ENCODE measurements at regions not wholly inside any gene's neighbourhood (a gene's known extent, or its start where the extent isn't known, plus 50 kb on each side); places are given as distances from the start of the nearest gene placed in this dataset.
A peak's percentile ranks its signal among the peaks of the same experiment; 100 is the strongest.

- Histone ChIP-seq H3K4me2 (replicated peaks; ENCODE audit: extremely low read depth, low read length, poor library complexity, severe bottlenecking) (no peak overlapping the region), H3K4me1 (ENCODE audit: control insufficient read depth in 1 of 2, insufficient read depth in 2 of 2, low read length in 2 of 2) (no peaks in the 10 kb centered on the region), H3K79me2 (ENCODE audit: insufficient read depth, low read length) (no peaks in the 10 kb centered on the region), H3K4me3 (replicated peaks in 1 of 3; ENCODE audit: low read depth in 2 of 3, low read length in 3 of 3) (no peak overlapping the region), H4K20me1 (ENCODE audit: insufficient read depth, low read length) (no peaks in the 10 kb centered on the region), H2AFZ (ENCODE audit: insufficient read depth, low read depth, low read length, poor library complexity, severe bottlenecking) (no peak overlapping the region), H3K9me3 (replicated peaks in 1 of 2; ENCODE audit: control insufficient read depth in 1 of 2, insufficient read depth in 1 of 2, low read length in 2 of 2) (no peaks in the 10 kb centered on the region), H3K27ac (ENCODE audit: low read depth in 1 of 2, low read length in 2 of 2) (no peak overlapping the region), H3K27me3 (ENCODE audit: control insufficient read depth in 2 of 2, insufficient read depth in 2 of 2, low read length in 2 of 2) (no peaks in the 10 kb centered on the region), H3K36me3 (replicated peaks in 1 of 2; ENCODE audit: control insufficient read depth in 1 of 2, insufficient read depth in 2 of 2, low read length in 2 of 2) (no peaks in the 10 kb centered on the region), H3K9ac (ENCODE audit: insufficient read depth, low read length, poor library complexity, severe bottlenecking) (no peak overlapping the region)
- Mint-ChIP-seq H3K27ac (no peak overlapping the region), H3K36me3 (no peaks in the 10 kb centered on the region), H3K27me3 (ENCODE audit: low read depth in 3 of 3) (peaks cover 0 to 4% (median 1%) of the 10 kb centered on the region in 3 donors), H3K4me3 (no peak overlapping the region), H3K9me3 (peaks cover 0 to 6% (median 2%) of the 10 kb centered on the region in 7 donors), H3K4me1 (no peaks in the 10 kb centered on the region)
- DNase-seq: no peak
- intact Hi-C loops (cut with micrococcal nuclease): no loop called here
- WGBS (ENCODE audit: insufficient coverage): 80% methylated on average over 2 of the region's 2 CpGs
- no peak for TF ChIP-seq CTCF (IDR thresholded peaks at IDR 0.05)
Observed at GRCh38 chr10:113435881-113436280, 117.0 kb upstream of the HABP2 start.

GRCh38 chr10:113436851-113437250, 116.0 kb upstream of the HABP2 start:
- Histone ChIP-seq H3K4me1 (ENCODE audit: control insufficient read depth in 1 of 2, insufficient read depth in 2 of 2, low read length in 2 of 2) (no peaks in the 10 kb centered on the region), H3K9ac (ENCODE audit: insufficient read depth, low read length, poor library complexity, severe bottlenecking) (no peak overlapping the region), H3K27me3 (ENCODE audit: control insufficient read depth in 2 of 2, insufficient read depth in 2 of 2, low read length in 2 of 2) (no peaks in the 10 kb centered on the region), H3K4me3 (replicated peaks in 1 of 3; ENCODE audit: low read depth in 2 of 3, low read length in 3 of 3) (no peak overlapping the region), H2AFZ (ENCODE audit: insufficient read depth, low read depth, low read length, poor library complexity, severe bottlenecking) (no peak overlapping the region), H3K27ac (ENCODE audit: low read depth in 1 of 2, low read length in 2 of 2) (no peak overlapping the region), H3K36me3 (replicated peaks in 1 of 2; ENCODE audit: control insufficient read depth in 1 of 2, insufficient read depth in 2 of 2, low read length in 2 of 2) (no peaks in the 10 kb centered on the region), H3K79me2 (ENCODE audit: insufficient read depth, low read length) (no peaks in the 10 kb centered on the region), H3K4me2 (replicated peaks; ENCODE audit: extremely low read depth, low read length, poor library complexity, severe bottlenecking) (no peak overlapping the region), H3K9me3 (replicated peaks in 1 of 2; ENCODE audit: control insufficient read depth in 1 of 2, insufficient read depth in 1 of 2, low read length in 2 of 2) (no peaks in the 10 kb centered on the region), H4K20me1 (ENCODE audit: insufficient read depth, low read length) (no peaks in the 10 kb centered on the region)
- TF ChIP-seq CTCF (IDR thresholded peaks at IDR 0.05): no peak
- Mint-ChIP-seq H3K9me3 (peaks cover 0 to 3% (median 0%) of the 10 kb centered on the region in 7 donors), H3K4me1 (peaks cover 3% of the 10 kb centered on the region), H3K27ac (peak overlapping the region in 1 of 7 donors; percentile 14), H3K27me3 (ENCODE audit: low read depth in 3 of 3) (peaks cover 1 to 3% (median 2%) of the 10 kb centered on the region in 3 donors), H3K36me3 (no peaks in the 10 kb centered on the region), H3K4me3 (no peak overlapping the region)
- no CpG with 5 or more reads among the region's 4 CpGs for WGBS (ENCODE audit: insufficient coverage)
- intact Hi-C loops (cut with micrococcal nuclease): no loop called here
- no peak for DNase-seq

Measured in CD14-positive monocyte (primary cell).